ENCODE measurements at regions not wholly inside any gene's neighbourhood (a gene's known extent, or its start where the extent isn't known, plus 50 kb on each side); places are given as distances from the start of the nearest gene placed in this dataset.

- no peak for TF ChIP-seq CTCF (IDR thresholded peaks at IDR 0.05)
- no peak for TF ChIP-seq POLR2AphosphoS5 (IDR thresholded peaks at IDR 0.05)
- TF ChIP-seq POLR2A (IDR thresholded peaks at IDR 0.05): no peak
These were observed 436.0 kb upstream of the CDH9 start for GRCh38 chr5:27474395-27474794.

Data from prostate gland (tissue), 2 donors.